ENCODE measurements at regions not wholly inside any gene's neighbourhood (a gene's known extent, or its start where the extent isn't known, plus 50 kb on each side); places are given as distances from the start of the nearest gene placed in this dataset.
"Not testable (repeated sequence)": the region's sequence is repeated elsewhere in the genome, so short reads cannot be mapped to it uniquely, and the experiment has no call there.

DNA sequence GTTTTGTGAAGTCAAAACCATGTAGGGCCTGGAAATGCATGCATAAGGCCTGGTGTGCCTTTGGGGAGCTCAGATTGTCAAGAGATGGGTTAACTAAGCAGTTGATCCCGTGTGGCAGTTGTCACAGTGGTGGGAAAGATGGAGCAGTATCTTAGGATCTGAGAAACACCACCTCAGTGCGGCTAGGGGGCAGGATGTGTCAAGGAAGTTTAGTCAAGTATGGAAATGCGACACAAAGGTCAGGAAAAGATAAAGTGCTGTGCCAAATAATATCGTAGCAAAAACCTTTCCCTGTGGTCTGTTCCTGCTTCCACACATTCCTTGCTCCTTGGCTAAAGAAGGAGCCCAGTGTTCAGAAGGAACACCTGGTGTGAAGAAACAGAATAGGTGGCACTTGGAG lies 396.4 kb downstream of the EDEM1 start:
- H3K36me3 ChIP-seq (ENCODE audit: insufficient read depth, low read length): no peaks in the 10 kb centered on the region
- H3K27me3 ChIP-seq (ENCODE audit: insufficient read depth, low read length): no peaks in the 10 kb centered on the region
- Mint-ChIP-seq H3K4me1 (no peaks in the 10 kb centered on the region), H3K36me3 (no peaks in the 10 kb centered on the region), H3K9me3 (peaks cover 0 to 6% (median 5%) of the 10 kb centered on the region in 8 donors), H3K27ac (no peak overlapping the region), H3K4me3 (no peak overlapping the region), H3K27me3 (peaks cover 3 to 4% of the 10 kb centered on the region in 2 donors)
- no peaks in the 10 kb centered on the region for H3K4me1 ChIP-seq (ENCODE audit: insufficient read depth, low read length)
- H3K27ac ChIP-seq (ENCODE audit: low read depth, low read length): no peak overlapping the region
- POLR2A ChIA-PET (ENCODE audit: partially characterized antibody): no interaction called here
- CTCF ChIA-PET (ENCODE audit: partially characterized antibody): no interaction called here
- intact Hi-C loops (cut with micrococcal nuclease): no loop called here
- H3K9me3 ChIP-seq (ENCODE audit: control insufficient read depth in 1 of 2, low read length in 2 of 2): no peaks in the 10 kb centered on the region
- H3K4me3 ChIP-seq (ENCODE audit: low read length in 2 of 2): no peak overlapping the region
- no peak for DNase-seq

DNA sequence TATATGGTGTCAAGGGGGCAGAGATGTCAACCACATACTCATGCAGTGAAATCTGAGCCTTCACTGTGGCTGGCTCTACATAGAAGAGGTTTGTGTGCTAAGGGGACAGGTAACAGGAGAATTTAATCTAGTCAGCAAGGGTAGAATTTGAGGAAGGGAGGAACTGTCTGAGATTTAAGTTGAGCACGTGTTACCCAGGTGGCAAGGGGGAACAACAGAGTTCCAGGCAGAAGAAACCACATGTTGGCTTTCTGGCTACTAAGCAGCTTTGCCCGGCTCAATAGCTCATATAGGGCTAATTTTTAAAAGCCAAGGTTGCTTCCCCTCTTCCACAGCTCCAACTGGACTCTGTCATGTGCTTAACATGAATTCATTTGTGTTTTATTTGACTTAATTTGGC lies 397.6 kb downstream of the EDEM1 start:
- H3K4me3 ChIP-seq (ENCODE audit: low read length in 2 of 2): no peak overlapping the region
- intact Hi-C loops (cut with micrococcal nuclease): no loop called here
- no peak for DNase-seq
- no peaks in the 10 kb centered on the region for H3K27me3 ChIP-seq (ENCODE audit: insufficient read depth, low read length)
- H3K9me3 ChIP-seq (ENCODE audit: control insufficient read depth in 1 of 2, low read length in 2 of 2): no peaks in the 10 kb centered on the region
- peaks cover 3 to 4% of the 10 kb centered on the region in 2 donors for H3K27me3 Mint-ChIP-seq
- no peak overlapping the region for H3K27ac Mint-ChIP-seq
- H3K36me3 ChIP-seq (ENCODE audit: insufficient read depth, low read length): no peaks in the 10 kb centered on the region
- no peaks in the 10 kb centered on the region for H3K4me1 Mint-ChIP-seq
- no peaks in the 10 kb centered on the region for H3K36me3 Mint-ChIP-seq
- H3K4me1 ChIP-seq (ENCODE audit: insufficient read depth, low read length): no peaks in the 10 kb centered on the region
- no peak overlapping the region for H3K4me3 Mint-ChIP-seq
- ChIA-PET CTCF (ENCODE audit: partially characterized antibody) (no interaction called here), POLR2A (ENCODE audit: partially characterized antibody) (no interaction called here)
- peaks cover 0 to 7% (median 5%) of the 10 kb centered on the region in 8 donors for H3K9me3 Mint-ChIP-seq
- H3K27ac ChIP-seq (ENCODE audit: low read depth, low read length): no peak overlapping the region

DNA sequence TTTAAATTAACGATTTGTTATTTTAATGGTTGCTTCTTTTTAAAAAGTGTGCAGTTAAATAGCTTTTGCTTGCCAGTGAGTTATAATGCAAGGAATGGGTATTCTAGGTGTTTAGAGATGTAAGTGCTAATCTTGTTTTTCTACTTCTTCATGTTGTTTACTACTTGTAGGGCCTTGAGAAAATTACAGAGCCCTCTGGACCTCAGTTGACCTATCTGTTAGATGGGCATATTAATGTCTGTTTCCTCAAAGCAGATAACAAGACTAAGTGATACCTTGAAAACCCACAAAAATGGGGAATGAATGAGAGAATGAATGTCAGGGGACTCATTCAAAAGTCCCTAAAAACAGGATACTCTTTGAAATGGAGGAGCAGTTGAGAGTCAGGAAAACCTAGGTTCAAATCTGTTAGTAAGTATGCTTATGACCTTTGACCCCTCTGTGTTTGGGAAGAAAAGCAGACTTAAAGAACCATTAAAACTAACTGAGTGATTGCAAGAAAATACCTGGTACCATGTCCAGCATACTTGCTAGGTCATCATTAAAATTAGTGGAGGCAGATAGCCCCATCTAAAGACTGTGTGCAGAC lies 419.5 kb downstream of the EDEM1 start:
- ChIA-PET CTCF (ENCODE audit: partially characterized antibody) (no interaction called here), POLR2A (ENCODE audit: partially characterized antibody) (no interaction called here)
- DNase-seq: no peak
- H3K4me3 ChIP-seq (ENCODE audit: low read length in 2 of 2): no peak overlapping the region
- Mint-ChIP-seq H3K4me3 (no peak overlapping the region), H3K36me3 (no peaks in the 10 kb centered on the region), H3K9me3 (peaks cover 0 to 38% (median 15%) of the 10 kb centered on the region in 8 donors), H3K4me1 (no peaks in the 10 kb centered on the region), H3K27me3 (no peaks in the 10 kb centered on the region), H3K27ac (no peak overlapping the region)
- H3K27ac ChIP-seq (ENCODE audit: low read depth, low read length): no peak overlapping the region
- no peaks in the 10 kb centered on the region for H3K9me3 ChIP-seq (ENCODE audit: control insufficient read depth in 1 of 2, low read length in 2 of 2)
- H3K27me3 ChIP-seq (ENCODE audit: insufficient read depth, low read length): no peaks in the 10 kb centered on the region
- H3K4me1 ChIP-seq (ENCODE audit: insufficient read depth, low read length): no peaks in the 10 kb centered on the region
- no peaks in the 10 kb centered on the region for H3K36me3 ChIP-seq (ENCODE audit: insufficient read depth, low read length)
- intact Hi-C loops (cut with micrococcal nuclease): no loop called here

DNA sequence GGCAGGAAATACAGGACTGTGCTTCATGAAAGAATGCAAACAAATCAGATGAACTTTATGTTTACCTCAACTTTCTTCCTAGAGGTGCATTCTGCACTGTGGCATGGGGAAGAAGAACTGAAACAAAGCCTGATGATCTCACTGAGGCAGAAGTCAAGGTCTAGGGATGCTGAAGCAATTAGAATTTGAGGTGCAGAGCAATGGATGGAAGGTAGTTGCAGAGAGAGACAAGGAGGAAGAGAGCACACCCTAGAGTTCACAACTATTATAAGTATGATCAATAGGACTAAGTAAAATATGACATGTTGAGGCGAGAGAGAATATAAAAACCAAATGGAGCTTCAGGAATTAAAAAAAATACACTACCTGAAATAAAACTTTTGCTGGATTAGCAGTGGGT lies 420.1 kb downstream of the EDEM1 start:
- H3K36me3 Mint-ChIP-seq: no peaks in the 10 kb centered on the region
- no peaks in the 10 kb centered on the region for H3K27me3 Mint-ChIP-seq

DNA sequence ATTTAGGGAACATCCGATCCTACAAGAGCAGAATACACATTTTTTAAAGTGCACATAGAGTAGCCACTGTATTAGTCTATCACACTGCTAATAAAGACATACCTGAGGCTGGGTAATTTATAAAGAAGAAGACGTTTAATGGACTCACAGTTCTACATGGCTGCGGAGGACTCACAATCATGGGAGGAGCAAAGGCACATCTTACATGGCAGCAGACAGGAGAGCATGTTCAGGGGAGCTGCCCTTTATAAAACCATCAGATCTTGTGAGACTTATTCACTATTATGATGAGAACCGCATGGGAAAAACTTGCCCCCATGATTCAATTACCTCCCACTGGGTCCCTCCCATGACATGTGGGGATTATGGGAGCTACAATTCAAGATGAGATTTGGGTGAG lies 421.5 kb downstream of the EDEM1 start:
- H3K9me3 ChIP-seq (ENCODE audit: control insufficient read depth in 1 of 2, low read length in 2 of 2); CTCF ChIA-PET (ENCODE audit: partially characterized antibody); DNase-seq; H3K27ac Mint-ChIP-seq; H3K36me3 Mint-ChIP-seq; H3K36me3 ChIP-seq (ENCODE audit: insufficient read depth, low read length); H3K4me3 ChIP-seq (ENCODE audit: low read length in 2 of 2); H3K4me1 ChIP-seq (ENCODE audit: insufficient read depth, low read length); H3K27me3 Mint-ChIP-seq; H3K27me3 ChIP-seq (ENCODE audit: insufficient read depth, low read length); intact Hi-C loops (cut with micrococcal nuclease); H3K4me3 Mint-ChIP-seq; POLR2A ChIA-PET (ENCODE audit: partially characterized antibody); H3K27ac ChIP-seq (ENCODE audit: low read depth, low read length); H3K4me1 Mint-ChIP-seq: not testable (repeated sequence)
- peaks cover 0 to 29% (median 9%) of the 10 kb centered on the region in 8 donors for H3K9me3 Mint-ChIP-seq

More for the DNA sequence above, 420.1 kb downstream of the EDEM1 start:
- no peaks in the 10 kb centered on the region for H3K4me1 Mint-ChIP-seq
- peaks cover 0 to 32% (median 11%) of the 10 kb centered on the region in 8 donors for H3K9me3 Mint-ChIP-seq
- intact Hi-C loops (cut with micrococcal nuclease): no loop called here
- no peak overlapping the region for H3K27ac Mint-ChIP-seq
- Histone ChIP-seq H3K27ac (ENCODE audit: low read depth, low read length) (no peak overlapping the region), H3K4me3 (ENCODE audit: low read length in 2 of 2) (no peak overlapping the region), H3K9me3 (ENCODE audit: control insufficient read depth in 1 of 2, low read length in 2 of 2) (no peaks in the 10 kb centered on the region), H3K36me3 (ENCODE audit: insufficient read depth, low read length) (no peaks in the 10 kb centered on the region), H3K27me3 (ENCODE audit: insufficient read depth, low read length) (no peaks in the 10 kb centered on the region), H3K4me1 (ENCODE audit: insufficient read depth, low read length) (no peaks in the 10 kb centered on the region)
- no peak for DNase-seq
- ChIA-PET CTCF (ENCODE audit: partially characterized antibody) (no interaction called here), POLR2A (ENCODE audit: partially characterized antibody) (no interaction called here)
- H3K4me3 Mint-ChIP-seq: peak overlapping the region in 1 of 8 donors; percentile 0

DNA sequence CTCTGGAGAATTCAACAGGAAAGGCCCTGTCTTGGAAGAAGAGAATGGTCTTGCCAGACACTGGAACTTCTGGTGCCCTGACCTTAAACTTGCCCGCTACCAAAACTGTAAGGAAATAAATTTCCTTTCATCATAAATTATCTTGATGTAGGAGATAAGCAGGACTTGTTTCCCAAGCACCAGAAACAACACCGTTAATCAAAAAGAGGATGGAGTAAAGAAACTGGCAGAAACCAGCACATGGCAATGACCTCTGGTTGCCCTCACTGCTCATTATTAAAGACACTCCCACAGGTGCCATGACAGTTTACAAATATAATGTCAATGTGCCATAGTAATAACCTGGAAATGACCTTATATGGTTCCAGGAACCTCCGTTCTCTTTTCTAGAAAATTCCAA lies 426.1 kb downstream of the EDEM1 start:
- no peak overlapping the region for H3K4me3 ChIP-seq (ENCODE audit: low read length in 2 of 2)
- ChIA-PET POLR2A (ENCODE audit: partially characterized antibody) (no interaction called here), CTCF (ENCODE audit: partially characterized antibody) (no interaction called here)
- no peaks in the 10 kb centered on the region for H3K27me3 Mint-ChIP-seq
- H3K27me3 ChIP-seq (ENCODE audit: insufficient read depth, low read length): no peaks in the 10 kb centered on the region
- H3K9me3 Mint-ChIP-seq: peaks cover 2 to 13% (median 7%) of the 10 kb centered on the region in 8 donors
- H3K4me1 ChIP-seq (ENCODE audit: insufficient read depth, low read length): no peaks in the 10 kb centered on the region
- no peak overlapping the region for H3K4me3 Mint-ChIP-seq
- H3K27ac ChIP-seq (ENCODE audit: low read depth, low read length): no peak overlapping the region
- no peak for DNase-seq
- intact Hi-C loops (cut with micrococcal nuclease): no loop called here
- no peak overlapping the region for H3K27ac Mint-ChIP-seq
- no peaks in the 10 kb centered on the region for H3K36me3 ChIP-seq (ENCODE audit: insufficient read depth, low read length)
- H3K4me1 Mint-ChIP-seq: no peaks in the 10 kb centered on the region
- no peaks in the 10 kb centered on the region for H3K9me3 ChIP-seq (ENCODE audit: control insufficient read depth in 1 of 2, low read length in 2 of 2)
- H3K36me3 Mint-ChIP-seq: no peaks in the 10 kb centered on the region

DNA sequence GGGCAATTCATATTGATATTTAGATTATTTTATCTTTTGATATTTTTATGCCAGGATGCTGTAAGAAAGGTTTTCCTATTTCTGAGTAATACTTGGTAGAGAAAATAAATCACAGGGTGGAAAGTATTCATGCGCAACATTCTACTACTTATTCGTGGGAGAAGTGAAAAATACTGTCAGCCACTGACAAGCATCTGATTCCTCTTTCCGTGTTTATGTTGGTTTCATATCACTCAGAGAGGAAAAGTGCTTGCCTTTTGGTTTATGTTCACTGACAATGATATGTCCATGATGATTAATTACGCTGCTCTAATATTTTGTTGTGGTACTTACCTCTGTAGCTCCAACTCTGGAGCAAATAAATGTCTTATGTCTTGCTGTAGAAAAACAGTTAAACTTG lies 429.4 kb downstream of the EDEM1 start:
- H3K4me1 Mint-ChIP-seq: no peaks in the 10 kb centered on the region
- intact Hi-C loops (cut with micrococcal nuclease): no loop called here
- H3K36me3 Mint-ChIP-seq: no peaks in the 10 kb centered on the region
- H3K9me3 ChIP-seq (ENCODE audit: control insufficient read depth in 1 of 2, low read length in 2 of 2): no peaks in the 10 kb centered on the region
- no peak overlapping the region for H3K4me3 ChIP-seq (ENCODE audit: low read length in 2 of 2)
- peaks cover 0 to 9% (median 4%) of the 10 kb centered on the region in 8 donors for H3K9me3 Mint-ChIP-seq
- no peak for DNase-seq
- no peaks in the 10 kb centered on the region for H3K27me3 ChIP-seq (ENCODE audit: insufficient read depth, low read length)
- H3K36me3 ChIP-seq (ENCODE audit: insufficient read depth, low read length): no peaks in the 10 kb centered on the region
- no peak overlapping the region for H3K27ac ChIP-seq (ENCODE audit: low read depth, low read length)
- CTCF ChIA-PET (ENCODE audit: partially characterized antibody): no interaction called here
- H3K4me3 Mint-ChIP-seq: no peak overlapping the region
- POLR2A ChIA-PET (ENCODE audit: partially characterized antibody): no interaction called here
- H3K27ac Mint-ChIP-seq: no peak overlapping the region
- H3K27me3 Mint-ChIP-seq: no peaks in the 10 kb centered on the region
- H3K4me1 ChIP-seq (ENCODE audit: insufficient read depth, low read length): no peaks in the 10 kb centered on the region

DNA sequence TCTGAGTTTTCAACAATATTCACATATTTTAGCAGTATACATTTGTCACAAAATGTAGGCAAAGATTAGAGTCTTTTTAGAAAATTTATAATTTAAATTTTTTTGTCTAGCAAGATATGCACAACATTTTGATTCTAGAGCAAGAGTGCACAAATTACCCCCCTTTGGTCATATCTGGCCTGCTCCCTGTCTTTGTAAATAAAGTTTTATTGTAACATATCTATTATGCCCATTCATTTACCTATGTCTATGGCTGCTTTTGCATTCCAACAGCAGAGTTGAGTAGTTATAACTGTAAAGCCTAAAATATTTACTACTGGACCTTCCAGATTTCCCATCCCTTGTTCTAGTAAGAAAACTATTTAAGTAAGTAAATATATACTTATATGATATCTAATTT lies 430.7 kb downstream of the EDEM1 start:
- H3K4me1 Mint-ChIP-seq: no peaks in the 10 kb centered on the region
- Histone ChIP-seq H3K27me3 (ENCODE audit: insufficient read depth, low read length) (no peaks in the 10 kb centered on the region), H3K9me3 (ENCODE audit: control insufficient read depth in 1 of 2, low read length in 2 of 2) (no peaks in the 10 kb centered on the region), H3K36me3 (ENCODE audit: insufficient read depth, low read length) (no peaks in the 10 kb centered on the region), H3K4me1 (ENCODE audit: insufficient read depth, low read length) (no peaks in the 10 kb centered on the region), H3K27ac (ENCODE audit: low read depth, low read length) (no peak overlapping the region), H3K4me3 (ENCODE audit: low read length in 2 of 2) (no peak overlapping the region)
- ChIA-PET POLR2A (ENCODE audit: partially characterized antibody) (no interaction called here), CTCF (ENCODE audit: partially characterized antibody) (no interaction called here)
- peaks cover 0 to 14% (median 6%) of the 10 kb centered on the region in 8 donors for H3K9me3 Mint-ChIP-seq
- intact Hi-C loops (cut with micrococcal nuclease): no loop called here
- H3K27ac Mint-ChIP-seq: no peak overlapping the region
- H3K36me3 Mint-ChIP-seq: no peaks in the 10 kb centered on the region
- no peaks in the 10 kb centered on the region for H3K27me3 Mint-ChIP-seq
- no peak for DNase-seq
- H3K4me3 Mint-ChIP-seq: no peak overlapping the region

Data from CD4-positive, alpha-beta memory T cell (primary cell).